ENCODE measurements at regions not wholly inside any gene's neighbourhood (a gene's known extent, or its start where the extent isn't known, plus 50 kb on each side); places are given as distances from the start of the nearest gene placed in this dataset.

DNA sequence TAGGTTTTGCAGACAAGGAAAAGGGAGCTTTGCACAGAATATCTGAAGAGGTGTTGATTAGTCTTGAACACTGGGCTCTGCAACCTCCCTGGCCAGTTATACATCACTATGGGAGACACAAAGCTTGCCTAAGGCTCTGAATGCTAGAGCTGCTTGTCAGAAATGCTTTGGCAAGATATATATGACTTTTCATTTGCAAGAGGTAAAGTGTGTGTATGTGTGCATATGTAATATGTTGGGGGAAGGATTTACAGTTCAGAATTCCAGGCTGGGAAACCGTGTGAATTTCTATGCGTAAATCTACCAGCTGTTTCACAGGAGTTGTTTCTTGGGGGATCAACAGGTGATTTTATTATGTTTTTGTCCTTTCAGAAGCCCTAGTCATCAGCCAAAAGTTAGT is 350.9 kb downstream of the TMEM114 start:
- DNase-seq (ENCODE audit: extremely low spot score, unreplicated experiment) = no peak
- H3K4me3 Mint-ChIP-seq (ENCODE audit: unreplicated experiment) = no peak overlapping the region
- H3K4me1 Mint-ChIP-seq (ENCODE audit: unreplicated experiment) = no peaks in the 10 kb centered on the region
- TF ChIP-seq, protein P1, sequence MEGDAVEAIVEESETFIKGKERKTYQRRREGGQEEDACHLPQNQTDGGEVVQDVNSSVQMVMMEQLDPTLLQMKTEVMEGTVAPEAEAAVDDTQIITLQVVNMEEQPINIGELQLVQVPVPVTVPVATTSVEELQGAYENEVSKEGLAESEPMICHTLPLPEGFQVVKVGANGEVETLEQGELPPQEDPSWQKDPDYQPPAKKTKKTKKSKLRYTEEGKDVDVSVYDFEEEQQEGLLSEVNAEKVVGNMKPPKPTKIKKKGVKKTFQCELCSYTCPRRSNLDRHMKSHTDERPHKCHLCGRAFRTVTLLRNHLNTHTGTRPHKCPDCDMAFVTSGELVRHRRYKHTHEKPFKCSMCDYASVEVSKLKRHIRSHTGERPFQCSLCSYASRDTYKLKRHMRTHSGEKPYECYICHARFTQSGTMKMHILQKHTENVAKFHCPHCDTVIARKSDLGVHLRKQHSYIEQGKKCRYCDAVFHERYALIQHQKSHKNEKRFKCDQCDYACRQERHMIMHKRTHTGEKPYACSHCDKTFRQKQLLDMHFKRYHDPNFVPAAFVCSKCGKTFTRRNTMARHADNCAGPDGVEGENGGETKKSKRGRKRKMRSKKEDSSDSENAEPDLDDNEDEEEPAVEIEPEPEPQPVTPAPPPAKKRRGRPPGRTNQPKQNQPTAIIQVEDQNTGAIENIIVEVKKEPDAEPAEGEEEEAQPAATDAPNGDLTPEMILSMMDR (IDR thresholded peaks at IDR 0.05) = no peak
- no peaks in the 10 kb centered on the region for H3K36me3 Mint-ChIP-seq (ENCODE audit: unreplicated experiment)
- H3K27ac Mint-ChIP-seq (ENCODE audit: unreplicated experiment) = no peak overlapping the region
- no peaks in the 10 kb centered on the region for H3K27me3 Mint-ChIP-seq (ENCODE audit: unreplicated experiment)
- H3K9me3 Mint-ChIP-seq (ENCODE audit: unreplicated experiment) = peaks cover 10% of the 10 kb centered on the region

DNA sequence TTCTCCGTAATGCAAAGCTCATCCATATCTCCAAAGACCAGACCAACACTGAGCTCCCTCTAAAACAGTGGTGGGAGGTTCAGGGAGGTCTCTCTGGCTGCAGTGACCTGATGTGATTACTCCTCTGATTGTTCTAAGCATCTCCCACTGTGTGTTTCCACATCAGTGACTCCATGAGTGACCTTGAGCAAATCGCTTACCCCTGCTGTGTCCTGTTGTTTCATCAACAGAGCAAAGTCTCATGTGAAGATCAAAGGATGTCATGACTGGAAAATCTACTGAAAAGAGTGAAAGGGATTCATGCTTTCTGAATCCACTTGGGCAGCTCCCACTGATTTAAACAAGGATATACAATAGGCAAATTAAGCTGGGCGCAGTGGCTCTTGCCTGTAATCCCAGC is 352.9 kb downstream of the TMEM114 start:
- Mint-ChIP-seq H3K9me3 (ENCODE audit: unreplicated experiment) (peaks cover 20% of the 10 kb centered on the region), H3K4me3 (ENCODE audit: unreplicated experiment) (no peak overlapping the region), H3K4me1 (ENCODE audit: unreplicated experiment) (no peaks in the 10 kb centered on the region), H3K27ac (ENCODE audit: unreplicated experiment) (no peak overlapping the region), H3K27me3 (ENCODE audit: unreplicated experiment) (no peaks in the 10 kb centered on the region), H3K36me3 (ENCODE audit: unreplicated experiment) (no peaks in the 10 kb centered on the region)
- TF ChIP-seq, protein P1 (IDR thresholded peaks at IDR 0.05) = no peak
- DNase-seq (ENCODE audit: extremely low spot score, unreplicated experiment) = no peak

- Mint-ChIP-seq H3K9me3 (ENCODE audit: unreplicated experiment) (peaks cover 22% of the 10 kb centered on the region), H3K36me3 (ENCODE audit: unreplicated experiment) (no peaks in the 10 kb centered on the region)
- TF ChIP-seq, protein P1 (IDR thresholded peaks at IDR 0.05) = no peak
Observed at GRCh38 chr16:8236816-8237215, 353.5 kb downstream of the TMEM114 start.

GRCh38 chr16:8230497-8230896 is 359.8 kb downstream of the TMEM114 start:
- Mint-ChIP-seq H3K4me1 (ENCODE audit: unreplicated experiment) (no peaks in the 10 kb centered on the region), H3K36me3 (ENCODE audit: unreplicated experiment) (no peaks in the 10 kb centered on the region), H3K27ac (ENCODE audit: unreplicated experiment) (no peak overlapping the region), H3K4me3 (ENCODE audit: unreplicated experiment) (no peak overlapping the region), H3K9me3 (ENCODE audit: unreplicated experiment) (peaks cover 44% of the 10 kb centered on the region), H3K27me3 (ENCODE audit: unreplicated experiment) (no peaks in the 10 kb centered on the region)
- TF ChIP-seq, protein P1 (IDR thresholded peaks at IDR 0.05) = no peak
- no peak for DNase-seq (ENCODE audit: extremely low spot score, unreplicated experiment)

More at GRCh38 chr16:8236816-8237215, 353.5 kb downstream of the TMEM114 start:
- Mint-ChIP-seq H3K27ac (ENCODE audit: unreplicated experiment) (no peak overlapping the region), H3K4me1 (ENCODE audit: unreplicated experiment) (no peaks in the 10 kb centered on the region), H3K27me3 (ENCODE audit: unreplicated experiment) (no peaks in the 10 kb centered on the region), H3K4me3 (ENCODE audit: unreplicated experiment) (no peak overlapping the region)
- no peak for DNase-seq (ENCODE audit: extremely low spot score, unreplicated experiment)

GRCh38 chr16:8229011-8229520 is 361.2 kb downstream of the TMEM114 start:
- TF ChIP-seq, protein P1 (IDR thresholded peaks at IDR 0.05) = no peak
- no peaks in the 10 kb centered on the region for H3K27me3 Mint-ChIP-seq (ENCODE audit: unreplicated experiment)
- H3K4me1 Mint-ChIP-seq (ENCODE audit: unreplicated experiment) = no peaks in the 10 kb centered on the region
- no peaks in the 10 kb centered on the region for H3K36me3 Mint-ChIP-seq (ENCODE audit: unreplicated experiment)
- H3K27ac Mint-ChIP-seq (ENCODE audit: unreplicated experiment) = no peak overlapping the region
- no peak for DNase-seq (ENCODE audit: extremely low spot score, unreplicated experiment)
- H3K4me3 Mint-ChIP-seq (ENCODE audit: unreplicated experiment) = no peak overlapping the region
- H3K9me3 Mint-ChIP-seq (ENCODE audit: unreplicated experiment) = peaks cover 52% of the 10 kb centered on the region
